Nephron progenitor cell (in vitro differentiated cells): ENCODE measurements at regions not wholly inside any gene's neighbourhood (a gene's known extent, or its start where the extent isn't known, plus 50 kb on each side); places are given as distances from the start of the nearest gene placed in this dataset.

Experiments
- DNase-seq: peaks from one replicate; pipeline ENCODE4 v3.0.0; 2021
- H3K27ac Mint-ChIP-seq: 2 replicates; pipeline ENCODE4 v1.8.0; 2021; ENCODE audit warnings: mild to moderate bottlenecking, moderate library complexity, mixed read lengths
- H3K27me3 Mint-ChIP-seq: 2 replicates; pipeline ENCODE4 v1.8.0; 2021; ENCODE audit warnings: mild to moderate bottlenecking, low read depth, mixed read lengths; ENCODE audit not compliant: poor library complexity
- H3K36me3 Mint-ChIP-seq: 2 replicates; pipeline ENCODE4 v1.8.0; 2021; ENCODE audit warnings: low read depth, mixed read lengths
- H3K4me1 Mint-ChIP-seq: 2 replicates; pipeline ENCODE4 v1.8.0; 2021; ENCODE audit warnings: mixed read lengths
- H3K4me3 Mint-ChIP-seq: 2 replicates; pipeline ENCODE4 v1.8.0; 2021; ENCODE audit warnings: mild to moderate bottlenecking, moderate library complexity, mixed read lengths
- H3K9me3 Mint-ChIP-seq: 2 replicates; pipeline ENCODE4 v1.8.0; 2021; ENCODE audit warnings: mild to moderate bottlenecking, moderate library complexity, mixed read lengths
- CTCF ChIP-seq: fragments of 200-600 bp; sonication (generic); IDR thresholded peaks from 2 replicates; pipeline ENCODE4 v1.5.0; 2021; ENCODE audit warnings: antibody characterized with exemption

GRCh38 chr9:35552837-35553236, 52.2 kb upstream of the TESK1 start:
- Mint-ChIP-seq H3K4me1 (peaks cover 14% of the 10 kb centered on the region), H3K9me3 (no peaks in the 10 kb centered on the region), H3K4me3 (no peak overlapping the region), H3K36me3 (peaks cover 23% of the 10 kb centered on the region), H3K27me3 (peaks cover 2% of the 10 kb centered on the region), H3K27ac (no peak overlapping the region)
- no peak for TF ChIP-seq CTCF
- no peak for DNase-seq

- H3K4me1 Mint-ChIP-seq = peaks cover 20% of the 10 kb centered on the region
- DNase-seq = peak; percentile 47
Observed at GRCh38 chr9:35553670-35554543, 51.2 kb upstream of the TESK1 start.

GRCh38 chr9:35555246-35555701, 49.8 kb upstream of the TESK1 start:
- H3K27ac Mint-ChIP-seq = no peak overlapping the region
- H3K4me1 Mint-ChIP-seq = peaks cover 23% of the 10 kb centered on the region
- H3K4me3 Mint-ChIP-seq = no peak overlapping the region
- H3K27me3 Mint-ChIP-seq = peaks cover 2% of the 10 kb centered on the region
- DNase-seq = no peak
- peaks cover 25% of the 10 kb centered on the region for H3K36me3 Mint-ChIP-seq
- H3K9me3 Mint-ChIP-seq = no peaks in the 10 kb centered on the region
- TF ChIP-seq CTCF = no peak

More at GRCh38 chr9:35553670-35554543, 51.2 kb upstream of the TESK1 start:
- Mint-ChIP-seq H3K9me3 (no peaks in the 10 kb centered on the region), H3K4me3 (no peak overlapping the region), H3K27ac (no peak overlapping the region), H3K36me3 (peaks cover 27% of the 10 kb centered on the region), H3K27me3 (peaks cover 2% of the 10 kb centered on the region)
- peak; percentile 80 for TF ChIP-seq CTCF
